ENCODE measurements at regions not wholly inside any gene's neighbourhood (a gene's known extent, or its start where the extent isn't known, plus 50 kb on each side); places are given as distances from the start of the nearest gene placed in this dataset.

- DNase-seq (no peak), ATAC-seq (no peak)
- WGBS (ENCODE audit: insufficient coverage, low coverage, low lambda C conversion rate, missing lambda C conversion rate): 56% methylated on average over 7 of the region's 7 CpGs
- TF ChIP-seq POLR2A (IDR thresholded peaks at IDR 0.05) (no peak), CTCF (IDR thresholded peaks at IDR 0.05) (no peak)
- no peaks in the 10 kb centered on the region for H3K4me1 ChIP-seq
- H3K27ac ChIP-seq: no peak overlapping the region
- H3K9me3 ChIP-seq: peaks cover 0 to 3% (median 0%) of the 10 kb centered on the region in 4 donors
- intact Hi-C loops (cut with DNase I): no loop called here
- H3K36me3 ChIP-seq: no peaks in the 10 kb centered on the region
- H3K27me3 ChIP-seq: no peaks in the 10 kb centered on the region
- H3K4me3 ChIP-seq: no peak overlapping the region
These were observed 138.0 kb upstream of the FAM9B start for GRCh38 chrX:9171841-9172463.

- Histone ChIP-seq H3K9me3 (peaks cover 0 to 3% (median 0%) of the 10 kb centered on the region in 4 donors), H3K4me1 (no peaks in the 10 kb centered on the region), H3K36me3 (no peaks in the 10 kb centered on the region), H3K4me3 (no peak overlapping the region), H3K27ac (no peak overlapping the region), H3K27me3 (no peaks in the 10 kb centered on the region)
- intact Hi-C loops (cut with DNase I): no loop called here
- DNase-seq (no peak), ATAC-seq (no peak)
- no peak for TF ChIP-seq CTCF (IDR thresholded peaks at IDR 0.05)
- 66% methylated on average over 6 of the region's 6 CpGs for WGBS (ENCODE audit: insufficient coverage, low coverage, low lambda C conversion rate, missing lambda C conversion rate)
These were observed 138.5 kb upstream of the FAM9B start for GRCh38 chrX:9172464-9172850.

GRCh38 chrX:9180623-9181022 lies 146.7 kb upstream of the FAM9B start:
- ATAC-seq: no peak
- Histone ChIP-seq H3K27me3 (no peaks in the 10 kb centered on the region), H3K36me3 (no peaks in the 10 kb centered on the region), H3K4me1 (no peaks in the 10 kb centered on the region), H3K4me3 (no peak overlapping the region), H3K27ac (no peak overlapping the region), H3K9me3 (no peaks in the 10 kb centered on the region)
- intact Hi-C loops (cut with DNase I): no loop called here
- WGBS (ENCODE audit: insufficient coverage, low coverage, low lambda C conversion rate, missing lambda C conversion rate): 53% methylated on average over 3 of the region's 3 CpGs
- no peak for DNase-seq
- no peak for TF ChIP-seq POLR2A (IDR thresholded peaks at IDR 0.05)
- no peak for TF ChIP-seq CTCF (IDR thresholded peaks at IDR 0.05)

- H3K36me3 ChIP-seq: no peaks in the 10 kb centered on the region
- DNase-seq (no peak), ATAC-seq (no peak)
- H3K4me3 ChIP-seq: no peak overlapping the region
- no peaks in the 10 kb centered on the region for H3K27me3 ChIP-seq
- TF ChIP-seq POLR2A (IDR thresholded peaks at IDR 0.05): no peak
- H3K9me3 ChIP-seq: no peaks in the 10 kb centered on the region
- H3K4me1 ChIP-seq: no peaks in the 10 kb centered on the region
- H3K27ac ChIP-seq: no peak overlapping the region
- WGBS (ENCODE audit: insufficient coverage, low coverage, low lambda C conversion rate, missing lambda C conversion rate): 72% methylated on average over 3 of the region's 3 CpGs
- intact Hi-C loops (cut with DNase I): no loop called here
These were observed 148.1 kb upstream of the FAM9B start for GRCh38 chrX:9182041-9182440.

- TF ChIP-seq POLR2A (IDR thresholded peaks at IDR 0.05): no peak
- no peak for TF ChIP-seq CTCF (IDR thresholded peaks at IDR 0.05)
- no peak overlapping the region for H3K4me3 ChIP-seq
- no peak for ATAC-seq
- no peaks in the 10 kb centered on the region for H3K36me3 ChIP-seq
- no peaks in the 10 kb centered on the region for H3K9me3 ChIP-seq
- WGBS (ENCODE audit: insufficient coverage, low coverage, low lambda C conversion rate, missing lambda C conversion rate): 57% methylated on average over 2 of the region's 2 CpGs
- intact Hi-C loops (cut with DNase I): no loop called here
- no peaks in the 10 kb centered on the region for H3K4me1 ChIP-seq
- H3K27me3 ChIP-seq: no peaks in the 10 kb centered on the region
- DNase-seq: no peak
- no peak overlapping the region for H3K27ac ChIP-seq
These were observed 149.6 kb upstream of the FAM9B start for GRCh38 chrX:9183481-9183880.

Data from right lobe of liver (tissue), 6 donors.